HUES48 (cell line): ENCODE measurements at regions not wholly inside any gene's neighbourhood (a gene's known extent, or its start where the extent isn't known, plus 50 kb on each side); places are given as distances from the start of the nearest gene placed in this dataset.
A peak's percentile ranks its signal among the peaks of the same experiment; 100 is the strongest.
"Not testable (repeated sequence)": the region's sequence is repeated elsewhere in the genome, so short reads cannot be mapped to it uniquely, and the experiment has no call there.

ENCODE experiments used
- H3K27ac ChIP-seq: one replicate; pipeline ENCODE4 v1.7.0; 2013; ENCODE audit warnings: low read depth, low read length, inconsistent platforms
- H3K27me3 ChIP-seq: 2 replicates; pipeline ENCODE4 v1.6.1; 2013; ENCODE audit warnings: mild to moderate bottlenecking, low read length; ENCODE audit not compliant: control insufficient read depth, insufficient read depth
- H3K36me3 ChIP-seq: 2 replicates; pipeline ENCODE4 v1.6.1; 2013; ENCODE audit warnings: low read length; ENCODE audit not compliant: control insufficient read depth, insufficient read depth
- H3K4me1 ChIP-seq: 2 replicates; pipeline ENCODE4 v1.6.1; 2013; ENCODE audit warnings: mild to moderate bottlenecking, low read length; ENCODE audit not compliant: control insufficient read depth, insufficient read depth
- H3K4me3 ChIP-seq: 2 replicates; pipeline ENCODE4 v1.5.1; 2013; ENCODE audit warnings: mild to moderate bottlenecking, low read depth, low read length
- H3K9ac ChIP-seq: 2 replicates; pipeline ENCODE4 v1.6.1; 2013; ENCODE audit warnings: mild to moderate bottlenecking, low read depth, low read length, moderate library complexity
- H3K9me3 ChIP-seq: 2 replicates; pipeline ENCODE4 v1.6.1; 2013; ENCODE audit warnings: low read length; ENCODE audit not compliant: control insufficient read depth, insufficient read depth

GRCh38 chr7:138308136-138308535, 151.9 kb upstream of the TRIM24 start:
- H3K27ac ChIP-seq, result no peak overlapping the region
- no peaks in the 10 kb centered on the region for H3K27me3 ChIP-seq
- no peak overlapping the region for H3K9ac ChIP-seq
- no peaks in the 10 kb centered on the region for H3K4me1 ChIP-seq
- peaks cover 5% of the 10 kb centered on the region; the same call in 1 of the 2 replicates for H3K9me3 ChIP-seq
- no peaks in the 10 kb centered on the region for H3K36me3 ChIP-seq
- no peak overlapping the region for H3K4me3 ChIP-seq

GRCh38 chr7:138309186-138309585, 150.9 kb upstream of the TRIM24 start:
- Histone ChIP-seq H3K4me1 (no peaks in the 10 kb centered on the region), H3K36me3 (no peaks in the 10 kb centered on the region), H3K4me3 (no peak overlapping the region), H3K9ac (no peak overlapping the region), H3K27me3 (no peaks in the 10 kb centered on the region), H3K27ac (no peak overlapping the region), H3K9me3 (peaks cover 5% of the 10 kb centered on the region; the same call in 1 of the 2 replicates)

- Histone ChIP-seq H3K4me3 (no peak overlapping the region), H3K9me3 (peaks cover 5% of the 10 kb centered on the region; the same call in 1 of the 2 replicates), H3K27ac (no peak overlapping the region), H3K9ac (no peak overlapping the region), H3K27me3 (no peaks in the 10 kb centered on the region), H3K4me1 (no peaks in the 10 kb centered on the region), H3K36me3 (no peaks in the 10 kb centered on the region)
Observed at GRCh38 chr7:138313829-138314178, 146.3 kb upstream of the TRIM24 start.

GRCh38 chr7:138316421-138317043, 143.5 kb upstream of the TRIM24 start:
- Histone ChIP-seq H3K9me3 (no peaks in the 10 kb centered on the region; the same call in 1 of the 2 replicates), H3K27me3 (no peaks in the 10 kb centered on the region), H3K4me1 (no peaks in the 10 kb centered on the region), H3K4me3 (no peak overlapping the region), H3K27ac (peak overlapping the region; percentile 42), H3K36me3 (no peaks in the 10 kb centered on the region), H3K9ac (no peak overlapping the region)

GRCh38 chr7:138317044-138317596, 142.9 kb upstream of the TRIM24 start:
- Histone ChIP-seq H3K9ac (no peak overlapping the region), H3K27ac (peak overlapping the region; percentile 16), H3K4me3 (no peak overlapping the region), H3K9me3 (no peaks in the 10 kb centered on the region), H3K27me3 (no peaks in the 10 kb centered on the region), H3K36me3 (no peaks in the 10 kb centered on the region), H3K4me1 (no peaks in the 10 kb centered on the region)

- no peaks in the 10 kb centered on the region for H3K4me1 ChIP-seq
- H3K27me3 ChIP-seq, result no peaks in the 10 kb centered on the region
- peaks cover 20% of the 10 kb centered on the region for H3K9me3 ChIP-seq
- no peak overlapping the region for H3K9ac ChIP-seq
- no peak overlapping the region for H3K27ac ChIP-seq
- no peaks in the 10 kb centered on the region for H3K36me3 ChIP-seq
- no peak overlapping the region for H3K4me3 ChIP-seq
Observed at GRCh38 chr7:138324941-138325340, 135.1 kb upstream of the TRIM24 start.

GRCh38 chr7:138325434-138325833, 134.6 kb upstream of the TRIM24 start:
- H3K27me3 ChIP-seq, result no peaks in the 10 kb centered on the region
- no peak overlapping the region for H3K27ac ChIP-seq
- H3K4me3 ChIP-seq, result no peak overlapping the region
- H3K4me1 ChIP-seq, result no peaks in the 10 kb centered on the region
- peaks cover 21% of the 10 kb centered on the region for H3K9me3 ChIP-seq
- H3K9ac ChIP-seq, result no peak overlapping the region
- H3K36me3 ChIP-seq, result no peaks in the 10 kb centered on the region

- Histone ChIP-seq H3K27ac (no peak overlapping the region), H3K9me3 (peaks cover 42% of the 10 kb centered on the region), H3K27me3 (no peaks in the 10 kb centered on the region), H3K4me1 (no peaks in the 10 kb centered on the region), H3K4me3 (no peak overlapping the region), H3K9ac (no peak overlapping the region), H3K36me3 (no peaks in the 10 kb centered on the region)
Observed at GRCh38 chr7:138328215-138328614, 131.8 kb upstream of the TRIM24 start.

- H3K9ac ChIP-seq, H3K27me3 ChIP-seq, H3K36me3 ChIP-seq, H3K4me1 ChIP-seq, H3K4me3 ChIP-seq, H3K27ac ChIP-seq: not testable (repeated sequence)
- peaks cover 51% of the 10 kb centered on the region for H3K9me3 ChIP-seq
Observed at GRCh38 chr7:138332850-138333249, 127.2 kb upstream of the TRIM24 start.

GRCh38 chr7:138338361-138338760, 121.7 kb upstream of the TRIM24 start:
- Histone ChIP-seq H3K4me1 (no peaks in the 10 kb centered on the region), H3K4me3 (no peak overlapping the region), H3K9me3 (peaks cover 64% of the 10 kb centered on the region), H3K27me3 (no peaks in the 10 kb centered on the region), H3K36me3 (no peaks in the 10 kb centered on the region), H3K27ac (no peak overlapping the region), H3K9ac (no peak overlapping the region)

GRCh38 chr7:138339229-138339628, 120.8 kb upstream of the TRIM24 start:
- H3K4me3 ChIP-seq, H3K27me3 ChIP-seq, H3K27ac ChIP-seq, H3K4me1 ChIP-seq, H3K9ac ChIP-seq, H3K36me3 ChIP-seq: not testable (repeated sequence)
- peaks cover 70% of the 10 kb centered on the region for H3K9me3 ChIP-seq
